SJCRH30 (cell line): ENCODE measurements at regions not wholly inside any gene's neighbourhood (a gene's known extent, or its start where the extent isn't known, plus 50 kb on each side); places are given as distances from the start of the nearest gene placed in this dataset.
"Not testable (repeated sequence)": the region's sequence is repeated elsewhere in the genome, so short reads cannot be mapped to it uniquely, and the experiment has no call there.

Experiments used
- DNase-seq, 2 experiments: peaks; one replicate each; pipeline ENCODE4 v3.0.0-alpha.2; 2015 to 2020
- H3K27ac ChIP-seq: fragments of 250-450 bp; sonication (Bioruptor Pico); 2 replicates; pipeline ENCODE4 v1.5.1; 2020; ENCODE audit warnings: mild to moderate bottlenecking, moderate library complexity
- H3K27me3 ChIP-seq: fragments of 250-450 bp; sonication (Bioruptor Pico); 2 replicates; pipeline ENCODE4 v1.5.1; 2020; ENCODE audit warnings: mild to moderate bottlenecking, moderate library complexity
- H3K36me3 ChIP-seq: fragments of 250-450 bp; sonication (Bioruptor Pico); 2 replicates; pipeline ENCODE4 v1.5.1; 2020; ENCODE audit warnings: mild to moderate bottlenecking, moderate library complexity
- H3K4me1 ChIP-seq: fragments of 250-450 bp; sonication (Bioruptor Pico); 2 replicates; pipeline ENCODE4 v1.5.1; 2020; ENCODE audit warnings: mild to moderate bottlenecking, moderate library complexity
- H3K4me3 ChIP-seq: fragments of 250-450 bp; sonication (Bioruptor Pico); 2 replicates; pipeline ENCODE4 v1.5.1; 2020; ENCODE audit warnings: mild to moderate bottlenecking, moderate library complexity
- H3K9me3 ChIP-seq: fragments of 250-450 bp; sonication (Bioruptor Pico); replicated peaks from 2 replicates; pipeline ENCODE4 v1.5.1; 2020; ENCODE audit warnings: mild to moderate bottlenecking, moderate library complexity

- Histone ChIP-seq H3K4me1 (no peaks in the 10 kb centered on the region), H3K9me3 (no peaks in the 10 kb centered on the region)
- no peak for DNase-seq
Measured at GRCh38 chr14:87613881-87614280, 379.1 kb downstream of the GALC start.

GRCh38 chr14:87607056-87607455 lies 385.9 kb downstream of the GALC start:
- H3K36me3 ChIP-seq, H3K27ac ChIP-seq, DNase-seq, H3K9me3 ChIP-seq, H3K4me3 ChIP-seq, H3K4me1 ChIP-seq, H3K27me3 ChIP-seq: not testable (repeated sequence)

More at GRCh38 chr14:87613881-87614280, 379.1 kb downstream of the GALC start:
- H3K27me3 ChIP-seq: no peaks in the 10 kb centered on the region
- no peaks in the 10 kb centered on the region for H3K36me3 ChIP-seq
- no peak overlapping the region for H3K27ac ChIP-seq
- no peak overlapping the region for H3K4me3 ChIP-seq

GRCh38 chr14:87601036-87601435 lies 391.9 kb downstream of the GALC start:
- Histone ChIP-seq H3K27me3 (no peaks in the 10 kb centered on the region), H3K9me3 (no peaks in the 10 kb centered on the region), H3K4me3 (no peak overlapping the region), H3K27ac (no peak overlapping the region), H3K4me1 (no peaks in the 10 kb centered on the region), H3K36me3 (no peaks in the 10 kb centered on the region)
- no peak for DNase-seq

- Histone ChIP-seq H3K4me3 (no peak overlapping the region), H3K36me3 (no peaks in the 10 kb centered on the region), H3K27me3 (no peaks in the 10 kb centered on the region), H3K9me3 (no peaks in the 10 kb centered on the region), H3K27ac (no peak overlapping the region), H3K4me1 (no peaks in the 10 kb centered on the region; the same call in 1 of the 2 replicates)
- DNase-seq: peak; percentile 9 to 29
Measured at GRCh38 chr14:87600240-87600639, 392.7 kb downstream of the GALC start.

- no peak for DNase-seq
- Histone ChIP-seq H3K9me3 (no peaks in the 10 kb centered on the region), H3K27me3 (no peaks in the 10 kb centered on the region)
Measured at GRCh38 chr14:87581298-87581697, 411.7 kb downstream of the GALC start.

GRCh38 chr14:87579036-87579435 lies 413.9 kb downstream of the GALC start:
- DNase-seq: no peak
- Histone ChIP-seq H3K9me3 (no peaks in the 10 kb centered on the region), H3K4me3 (no peak overlapping the region), H3K27me3 (no peaks in the 10 kb centered on the region), H3K36me3 (no peaks in the 10 kb centered on the region), H3K27ac (no peak overlapping the region), H3K4me1 (no peaks in the 10 kb centered on the region)

More at GRCh38 chr14:87581298-87581697, 411.7 kb downstream of the GALC start:
- no peak overlapping the region for H3K4me3 ChIP-seq
- no peaks in the 10 kb centered on the region for H3K36me3 ChIP-seq
- H3K27ac ChIP-seq: no peak overlapping the region
- H3K4me1 ChIP-seq: no peaks in the 10 kb centered on the region

GRCh38 chr14:87575378-87575777 lies 417.6 kb downstream of the GALC start:
- Histone ChIP-seq H3K27me3 (no peaks in the 10 kb centered on the region), H3K36me3 (no peaks in the 10 kb centered on the region), H3K4me1 (no peaks in the 10 kb centered on the region), H3K27ac (no peak overlapping the region), H3K4me3 (no peak overlapping the region), H3K9me3 (no peaks in the 10 kb centered on the region)
- DNase-seq: no peak

- no peak for DNase-seq
- H3K9me3 ChIP-seq: no peaks in the 10 kb centered on the region
Measured at GRCh38 chr14:87573591-87573990, 419.4 kb downstream of the GALC start.

GRCh38 chr14:87567618-87568295 lies 425.2 kb downstream of the GALC start:
- Histone ChIP-seq H3K4me3 (peak overlapping the region; percentile 37), H3K4me1 (peaks cover 35% of the 10 kb centered on the region), H3K27me3 (no peaks in the 10 kb centered on the region), H3K27ac (peak overlapping the region; percentile 99), H3K36me3 (no peaks in the 10 kb centered on the region), H3K9me3 (no peaks in the 10 kb centered on the region)
- DNase-seq: peak; percentile 55 to 76

More at GRCh38 chr14:87573591-87573990, 419.4 kb downstream of the GALC start:
- Histone ChIP-seq H3K4me3 (no peak overlapping the region), H3K36me3 (no peaks in the 10 kb centered on the region), H3K27ac (no peak overlapping the region), H3K4me1 (peaks cover 9% of the 10 kb centered on the region), H3K27me3 (no peaks in the 10 kb centered on the region)

- peak overlapping the region; percentile 37 for H3K4me3 ChIP-seq
- peak; percentile 89 to 93 for DNase-seq
- no peaks in the 10 kb centered on the region for H3K27me3 ChIP-seq
- H3K4me1 ChIP-seq: peaks cover 35% of the 10 kb centered on the region
- no peaks in the 10 kb centered on the region for H3K36me3 ChIP-seq
- peak overlapping the region; percentile 99 for H3K27ac ChIP-seq
- H3K9me3 ChIP-seq: no peaks in the 10 kb centered on the region
Measured at GRCh38 chr14:87566991-87567390, 426.0 kb downstream of the GALC start.

- no peak overlapping the region for H3K4me3 ChIP-seq
- H3K4me1 ChIP-seq: no peaks in the 10 kb centered on the region
- H3K36me3 ChIP-seq: no peaks in the 10 kb centered on the region
- no peak overlapping the region for H3K27ac ChIP-seq
- DNase-seq: no peak
- H3K9me3 ChIP-seq: no peaks in the 10 kb centered on the region
- H3K27me3 ChIP-seq: no peaks in the 10 kb centered on the region
Measured at GRCh38 chr14:87547536-87547935, 445.4 kb downstream of the GALC start.

- no peak overlapping the region for H3K4me3 ChIP-seq
- H3K4me1 ChIP-seq: no peaks in the 10 kb centered on the region
- no peak overlapping the region for H3K27ac ChIP-seq
- H3K36me3 ChIP-seq: no peaks in the 10 kb centered on the region
- DNase-seq: no peak
- no peaks in the 10 kb centered on the region for H3K27me3 ChIP-seq
- no peaks in the 10 kb centered on the region for H3K9me3 ChIP-seq
Measured at GRCh38 chr14:87542288-87542687, 450.7 kb downstream of the GALC start.

GRCh38 chr14:87540339-87540738 lies 452.6 kb downstream of the GALC start:
- Histone ChIP-seq H3K9me3 (no peaks in the 10 kb centered on the region), H3K27me3 (no peaks in the 10 kb centered on the region)

GRCh38 chr14:87529081-87529480 lies 463.9 kb downstream of the GALC start:
- Histone ChIP-seq H3K36me3 (no peaks in the 10 kb centered on the region), H3K27me3 (no peaks in the 10 kb centered on the region), H3K4me1 (peaks cover 9% of the 10 kb centered on the region), H3K9me3 (no peaks in the 10 kb centered on the region), H3K27ac (no peak overlapping the region), H3K4me3 (no peak overlapping the region)
- no peak for DNase-seq

More at GRCh38 chr14:87540339-87540738, 452.6 kb downstream of the GALC start:
- Histone ChIP-seq H3K36me3 (no peaks in the 10 kb centered on the region), H3K4me1 (no peaks in the 10 kb centered on the region), H3K4me3 (no peak overlapping the region), H3K27ac (no peak overlapping the region)
- no peak for DNase-seq

- no peaks in the 10 kb centered on the region for H3K9me3 ChIP-seq
- peaks cover 9% of the 10 kb centered on the region for H3K4me1 ChIP-seq
- H3K4me3 ChIP-seq: peak overlapping the region; percentile 37
- DNase-seq: peak in 1 of 2 experiments; percentile 36
- H3K27me3 ChIP-seq: no peaks in the 10 kb centered on the region
- H3K36me3 ChIP-seq: no peaks in the 10 kb centered on the region
- H3K27ac ChIP-seq: no peak overlapping the region
Measured at GRCh38 chr14:87526731-87527130, 466.3 kb downstream of the GALC start.

- H3K9me3 ChIP-seq: no peaks in the 10 kb centered on the region
- no peak for DNase-seq
- no peak overlapping the region for H3K27ac ChIP-seq
- H3K4me1 ChIP-seq: peaks cover 9% of the 10 kb centered on the region
- no peak overlapping the region for H3K4me3 ChIP-seq
- no peaks in the 10 kb centered on the region for H3K36me3 ChIP-seq
- H3K27me3 ChIP-seq: no peaks in the 10 kb centered on the region
Measured at GRCh38 chr14:87524011-87524410, 469.0 kb downstream of the GALC start.
